ENCODE measurements at regions not wholly inside any gene's neighbourhood (a gene's known extent, or its start where the extent isn't known, plus 50 kb on each side); places are given as distances from the start of the nearest gene placed in this dataset.

GRCh38 chr2:187057466-187057865 lies 208.5 kb upstream of the ZSWIM2 start:
- TF ChIP-seq CTCF (conservative IDR thresholded peaks at IDR 0.05; ENCODE audit: low read depth in 2 of 2), result no peak
- no peak for TF ChIP-seq POLR2AphosphoS5 (IDR thresholded peaks at IDR 0.05; ENCODE audit: low read depth)
- no peak for TF ChIP-seq REST (IDR thresholded peaks at IDR 0.05; ENCODE audit: unreplicated experiment)
- TF ChIP-seq EZH2 (IDR thresholded peaks at IDR 0.05; ENCODE audit: low read depth, unreplicated experiment), result no peak
- TF ChIP-seq CREB1 (CRISPR knock-in tag; IDR thresholded peaks at IDR 0.05; ENCODE audit: low read depth), result no peak
- TF ChIP-seq EZH2phosphoT487 (IDR thresholded peaks at IDR 0.05; ENCODE audit: unreplicated experiment), result no peak
- TF ChIP-seq JUNB (IDR thresholded peaks at IDR 0.05; ENCODE audit: unreplicated experiment), result no peak
- no peak for TF ChIP-seq ZNF331 (CRISPR knock-in tag; IDR thresholded peaks at IDR 0.05; ENCODE audit: low read depth)

Measured in GM23338 (cell line).